H1 (cell line): ENCODE measurements at regions not wholly inside any gene's neighbourhood (a gene's known extent, or its start where the extent isn't known, plus 50 kb on each side); places are given as distances from the start of the nearest gene placed in this dataset.

Experiments
- CTCF ChIA-PET: fragments of 300-600 bp; sonication (Branson Sonifier 250); formaldehyde crosslinking; loops from one replicate; lab custom pipeline; 2021; ENCODE audit not compliant: partially characterized antibody; lab: Charles Lee
- POLR2A ChIA-PET: fragments of 300-600 bp; sonication (Branson Sonifier 250); formaldehyde crosslinking; loops from one replicate; lab custom pipeline; 2021; ENCODE audit warnings: inconsistent platforms; ENCODE audit not compliant: partially characterized antibody; lab: Charles Lee
- DNase-seq, 2 experiments: peaks; one replicate each; pipeline versions ENCODE4 v3.0.0 to v3.0.0-alpha.2; 2010 to 2022; ENCODE audit warnings: low spot score in 2 of 2, low read depth in 1 of 2, mixed read lengths in 1 of 2
- FAIRE-seq: peaks from 2 replicates; lab custom pipeline; 2011; peaks lifted over from hg19 to GRCh38; lab: Jason Lieb, UNC
- H2AFZ ChIP-seq: 2 replicates; pipeline ENCODE4 v1.8.1; 2012; ENCODE audit warnings: low read length, inconsistent platforms
- H2AK5ac ChIP-seq: 2 replicates; pipeline ENCODE4 v1.6.1; 2013; ENCODE audit warnings: low read depth, low read length
- H2BK120ac ChIP-seq: replicated peaks from 2 replicates; pipeline ENCODE3; 2013; ENCODE audit warnings: low read depth, low read length, inconsistent platforms
- H2BK12ac ChIP-seq: 2 replicates; pipeline ENCODE4 v1.6.1; 2013; ENCODE audit warnings: low read depth, low read length
- H2BK15ac ChIP-seq: 2 replicates; pipeline ENCODE4 v1.6.1; 2013; ENCODE audit warnings: low read length
- H2BK20ac ChIP-seq: 2 replicates; pipeline ENCODE4 v1.6.1; 2013; ENCODE audit warnings: low read length
- H2BK5ac ChIP-seq: 2 replicates; pipeline ENCODE4 v1.6.1; 2013; ENCODE audit warnings: low read depth, low read length
- H3K14ac ChIP-seq: 2 replicates; pipeline ENCODE4 v1.6.1; 2013; ENCODE audit warnings: inconsistent platforms; ENCODE audit not compliant: insufficient read length
- H3K18ac ChIP-seq: 2 replicates; pipeline ENCODE4 v1.6.1; 2013; ENCODE audit warnings: low read length; ENCODE audit errors: extremely low read depth
- H3K23ac ChIP-seq: 2 replicates; pipeline ENCODE4 v1.6.1; 2013; ENCODE audit warnings: inconsistent platforms; ENCODE audit not compliant: insufficient read length
- H3K23me2 ChIP-seq: 2 replicates; pipeline ENCODE4 v1.6.1; 2013; ENCODE audit warnings: low read depth, low read length
- H3K27ac ChIP-seq: 2 replicates; pipeline ENCODE4 v1.6.1; 2011; ENCODE audit warnings: low read depth, low read length, inconsistent platforms
- H3K27me3 ChIP-seq, 4 experiments: replicated peaks in 1 of 4; 1 replicate in 1 of 4; 2 replicates in 3 of 4; pipeline versions ENCODE4 v1.6.1 to v1.8.1; 2011 to 2013; ENCODE audit warnings: low read length in 3 of 4, mild to moderate bottlenecking in 3 of 4, inconsistent platforms in 2 of 4, mixed read lengths in 2 of 4, moderate library complexity in 1 of 4; ENCODE audit not compliant: control insufficient read depth in 3 of 4, insufficient read depth in 3 of 4; ENCODE audit errors: extremely low read depth in 1 of 4
- H3K36me3 ChIP-seq, 4 experiments: 2 replicates each; pipeline versions ENCODE4 v1.6.1 to v1.8.1; 2011 to 2013; ENCODE audit warnings: mild to moderate bottlenecking in 4 of 4, low read length in 3 of 4, moderate library complexity in 2 of 4, control low read depth in 1 of 4, inconsistent platforms in 1 of 4; ENCODE audit not compliant: insufficient read depth in 4 of 4, control insufficient read depth in 2 of 4
- H3K4ac ChIP-seq: replicated peaks from 2 replicates; pipeline ENCODE3; 2013; ENCODE audit warnings: low read length, low read depth, mixed read lengths, inconsistent platforms; ENCODE audit not compliant: insufficient read length
- H3K4me1 ChIP-seq, 4 experiments: replicated peaks in 1 of 4; 1 replicate in 1 of 4; 2 replicates in 3 of 4; pipeline versions ENCODE4 v1.6.1 to v1.8.1; 2011 to 2013; ENCODE audit warnings: low read length in 3 of 4, inconsistent platforms in 2 of 4, mixed read lengths in 1 of 4; ENCODE audit not compliant: insufficient read depth in 4 of 4, control insufficient read depth in 3 of 4
- H3K4me2 ChIP-seq, 2 experiments: 2 replicates each; pipeline versions ENCODE4 v1.6.1 to v1.8.1; 2011 to 2013; ENCODE audit warnings: low read depth in 2 of 2, low read length in 2 of 2, control low read depth in 1 of 2, inconsistent platforms in 1 of 2, mild to moderate bottlenecking in 1 of 2; ENCODE audit not compliant: insufficient read depth in 1 of 2
- H3K4me3 ChIP-seq, 4 experiments: fragments of 200-600, 300-600 bp in 1 of 4; sonication (generic), shearing (Covaris generic), sonication (Bioruptor Twin) in 1 of 4; 2 replicates each; pipeline versions ENCODE4 v1.5.1 to v1.8.1; 2011 to 2016; ENCODE audit warnings: low read length in 4 of 4, low read depth in 3 of 4, control low read depth in 2 of 4, inconsistent platforms in 2 of 4, mild to moderate bottlenecking in 2 of 4, mixed read lengths in 1 of 4, moderate library complexity in 1 of 4; ENCODE audit not compliant: insufficient read depth in 2 of 4; ENCODE audit errors: extremely low read depth in 1 of 4
- H3K56ac ChIP-seq: replicated peaks from 2 replicates; pipeline ENCODE3; 2013; ENCODE audit warnings: low read depth, mild to moderate bottlenecking, mixed read lengths, low read length, inconsistent platforms; ENCODE audit not compliant: insufficient read length
- H3K79me1 ChIP-seq: 2 replicates; pipeline ENCODE4 v1.6.1; 2013; ENCODE audit warnings: low read depth, low read length, control low read depth
- H3K79me2 ChIP-seq, 2 experiments: 2 replicates each; pipeline versions ENCODE4 v1.6.1 to v1.8.1; 2012 to 2013; ENCODE audit warnings: low read length in 2 of 2, mild to moderate bottlenecking in 2 of 2, inconsistent platforms in 1 of 2; ENCODE audit not compliant: insufficient read depth in 2 of 2, control insufficient read depth in 1 of 2
- H3K9ac ChIP-seq, 4 experiments: replicated peaks in 1 of 4; 1 replicate in 1 of 4; 2 replicates in 3 of 4; pipeline versions ENCODE4 v1.6.1 to v1.8.1; 2011 to 2013; ENCODE audit warnings: low read depth in 3 of 4, low read length in 3 of 4, control low read depth in 2 of 4, mild to moderate bottlenecking in 2 of 4, moderate library complexity in 2 of 4, inconsistent platforms in 1 of 4; ENCODE audit errors: extremely low read depth in 1 of 4
- H3K9me3 ChIP-seq, 2 experiments: 2 replicates each; pipeline versions ENCODE4 v1.6.1 to v1.8.1; 2012 to 2013; ENCODE audit warnings: mild to moderate bottlenecking in 2 of 2, moderate library complexity in 2 of 2, control low read depth in 1 of 2, inconsistent platforms in 1 of 2, low read depth in 1 of 2, low read length in 1 of 2, mixed read lengths in 1 of 2; ENCODE audit not compliant: insufficient read depth in 2 of 2
- H4K20me1 ChIP-seq, 2 experiments: replicated peaks in 1 of 2; 2 replicates each; pipeline versions ENCODE3 to v1.8.1; 2011 to 2013; ENCODE audit warnings: inconsistent platforms in 2 of 2, low read length in 2 of 2, mild to moderate bottlenecking in 1 of 2; ENCODE audit not compliant: insufficient read depth in 2 of 2, control insufficient read depth in 1 of 2
- H4K5ac ChIP-seq: 2 replicates; pipeline ENCODE4 v1.6.1; 2013; ENCODE audit warnings: low read length, low read depth, mixed read lengths, inconsistent platforms; ENCODE audit not compliant: insufficient read length
- H4K8ac ChIP-seq: 2 replicates; pipeline ENCODE4 v1.8.0; 2013; ENCODE audit warnings: mild to moderate bottlenecking, moderate library complexity, low read length, inconsistent platforms; ENCODE audit not compliant: insufficient read depth; ENCODE audit errors: extremely low read depth
- H4K91ac ChIP-seq: replicated peaks from 2 replicates; pipeline ENCODE3; 2013; ENCODE audit warnings: low read length, mixed read lengths, inconsistent platforms; ENCODE audit not compliant: insufficient read length
- CBX8 ChIP-seq: fragments of 300-800, 300-1000 bp; sonication (generic); IDR thresholded peaks from 2 replicates; pipeline ENCODE4 v1.7.1; 2016; ENCODE audit warnings: low read depth, low read length, borderline replicate concordance
- CHD2 ChIP-seq: IDR thresholded peaks from 2 replicates; pipeline ENCODE4 v1.6.1; 2012; ENCODE audit warnings: low read length, improper control_type of control experiment
- EP300 ChIP-seq, 2 experiments: IDR thresholded peaks; 1 replicate in 1 of 2; 2 replicates in 1 of 2; pipeline ENCODE4 v1.6.1; 2011 to 2012; ENCODE audit warnings: low read depth in 2 of 2, low read length in 2 of 2, mild to moderate bottlenecking in 2 of 2, borderline replicate concordance in 1 of 2, inconsistent platforms in 1 of 2, moderate library complexity in 1 of 2
- HDAC6 ChIP-seq: IDR thresholded peaks from one replicate; pipeline ENCODE4 v1.7.1; 2012; ENCODE audit warnings: low read depth, mild to moderate bottlenecking, inconsistent platforms, low read length, moderate library complexity
- KDM4A ChIP-seq: IDR thresholded peaks from one replicate; pipeline ENCODE4 v1.7.1; 2012; ENCODE audit warnings: low read depth, mild to moderate bottlenecking, moderate library complexity, low read length, inconsistent platforms; ENCODE audit not compliant: severe bottlenecking
- POU5F1 ChIP-seq: IDR thresholded peaks from 2 replicates; pipeline ENCODE4 v1.6.1; 2011; ENCODE audit warnings: low read depth, mild to moderate bottlenecking, low read length, moderate library complexity
- WGBS, 2 experiments: shearing (Covaris generic) in 1 of 2; methylation state at CpG; one replicate each; pipeline versions ENCODE4 v1.1.6 to v1.1.7; 2013 to 2015; ENCODE audit warnings: low lambda C conversion rate in 2 of 2, mixed read lengths in 2 of 2, inconsistent platforms in 1 of 2, low coverage in 1 of 2, missing lambda C conversion rate in 1 of 2; ENCODE audit not compliant: insufficient replicate concordance in 2 of 2, insufficient coverage in 1 of 2, insufficient read length in 1 of 2; ENCODE audit errors: extremely low coverage in 1 of 2, missing lambda C conversion rate in 1 of 2; 5-methylcytosine and 5-hydroxymethylcytosine counted together

GRCh38 chr10:47193666-47194065 lies 106.3 kb upstream of the GDF10 start:
- DNase-seq (no peak), FAIRE-seq (no peak)
- Histone ChIP-seq H3K9me3 (no peaks in the 10 kb centered on the region; a peak in 1 of 4 replicates), H3K18ac (no peak overlapping the region), H3K36me3 (no peaks in the 10 kb centered on the region), H2AFZ (no peak overlapping the region), H2AK5ac (no peak overlapping the region), H3K4me2 (no peak overlapping the region), H3K23me2 (no peaks in the 10 kb centered on the region), H3K27ac (no peak overlapping the region), H3K56ac (no peak overlapping the region), H3K79me1 (no peaks in the 10 kb centered on the region), H3K4me3 (no peak overlapping the region), H4K8ac (no peak overlapping the region), H3K4ac (no peak overlapping the region), H2BK20ac (no peak overlapping the region), H2BK12ac (no peak overlapping the region), H3K79me2 (no peaks in the 10 kb centered on the region), H4K20me1 (no peaks in the 10 kb centered on the region), H2BK5ac (no peak overlapping the region), H3K4me1 (0 out of 7 replicates have a peak, but pooled peaks cover 0 to 3% (median 0%) of the 10 kb centered on the region in 4 experiments), H2BK120ac (no peak overlapping the region), H3K23ac (no peak overlapping the region), H4K5ac (no peak overlapping the region), H3K9ac (no peak overlapping the region), H3K14ac (no peak overlapping the region), H3K27me3 (no peaks in the 10 kb centered on the region), H2BK15ac (no peak overlapping the region), H4K91ac (no peak overlapping the region)
- ChIA-PET CTCF (no interaction called here), POLR2A (no interaction called here)
- 79% methylated on average over 6 of the region's 6 CpGs; no CpG with 5 or more reads in 1 of the 2 experiments for WGBS, 2 experiments
- TF ChIP-seq EP300 (IDR thresholded peaks at IDR 0.05; ENCODE audit: borderline replicate concordance in 1 of 2, low read depth in 2 of 2, low read length in 2 of 2): no peak
- no peak for TF ChIP-seq CBX8
- TF ChIP-seq POU5F1: no peak
- no peak for TF ChIP-seq KDM4A
- no peak for TF ChIP-seq HDAC6
- no peak for TF ChIP-seq CHD2
